Panc1 (cell line): ENCODE measurements at regions not wholly inside any gene's neighbourhood (a gene's known extent, or its start where the extent isn't known, plus 50 kb on each side); places are given as distances from the start of the nearest gene placed in this dataset.

ENCODE experiments used
- CTCF ChIP-seq: fragments of 450-650 bp; IDR thresholded peaks from 2 replicates; pipeline ENCODE4 v1.5.1; 2017; ENCODE audit warnings: mild to moderate bottlenecking
- POLR2AphosphoS5 ChIP-seq: IDR thresholded peaks from 2 replicates; pipeline ENCODE4 v1.6.1; 2012; ENCODE audit warnings: mild to moderate bottlenecking, low read depth, low read length, moderate library complexity
- REST ChIP-seq, 2 experiments: IDR thresholded peaks; 2 replicates each; pipeline ENCODE4 v1.6.1; 2011 to 2012; ENCODE audit warnings: low read depth in 2 of 2, control low read depth in 1 of 2, low read length in 1 of 2, mild to moderate bottlenecking in 1 of 2, moderate library complexity in 1 of 2; ENCODE audit not compliant: insufficient read depth in 1 of 2
- SIN3A ChIP-seq: IDR thresholded peaks from 2 replicates; pipeline ENCODE4 v1.6.1; 2012; ENCODE audit warnings: low read depth, mild to moderate bottlenecking, low read length, moderate library complexity, borderline replicate concordance; ENCODE audit not compliant: insufficient read depth

GRCh38 chr1:69163779-69164178 is 403.9 kb upstream of the LRRC7 start:
- TF ChIP-seq CTCF (no peak), POLR2AphosphoS5 (no peak), REST (IDR thresholded peaks at IDR 0.05; ENCODE audit: insufficient read depth in 1 of 2, low read depth in 2 of 2, low read length in 1 of 2) (no peak), SIN3A (no peak)
